ENCODE measurements at regions not wholly inside any gene's neighbourhood (a gene's known extent, or its start where the extent isn't known, plus 50 kb on each side); places are given as distances from the start of the nearest gene placed in this dataset.

GRCh38 chr15:93706495-93707292, 524.7 kb upstream of the MCTP2 start:
- no peak for DNase-seq

DNA sequence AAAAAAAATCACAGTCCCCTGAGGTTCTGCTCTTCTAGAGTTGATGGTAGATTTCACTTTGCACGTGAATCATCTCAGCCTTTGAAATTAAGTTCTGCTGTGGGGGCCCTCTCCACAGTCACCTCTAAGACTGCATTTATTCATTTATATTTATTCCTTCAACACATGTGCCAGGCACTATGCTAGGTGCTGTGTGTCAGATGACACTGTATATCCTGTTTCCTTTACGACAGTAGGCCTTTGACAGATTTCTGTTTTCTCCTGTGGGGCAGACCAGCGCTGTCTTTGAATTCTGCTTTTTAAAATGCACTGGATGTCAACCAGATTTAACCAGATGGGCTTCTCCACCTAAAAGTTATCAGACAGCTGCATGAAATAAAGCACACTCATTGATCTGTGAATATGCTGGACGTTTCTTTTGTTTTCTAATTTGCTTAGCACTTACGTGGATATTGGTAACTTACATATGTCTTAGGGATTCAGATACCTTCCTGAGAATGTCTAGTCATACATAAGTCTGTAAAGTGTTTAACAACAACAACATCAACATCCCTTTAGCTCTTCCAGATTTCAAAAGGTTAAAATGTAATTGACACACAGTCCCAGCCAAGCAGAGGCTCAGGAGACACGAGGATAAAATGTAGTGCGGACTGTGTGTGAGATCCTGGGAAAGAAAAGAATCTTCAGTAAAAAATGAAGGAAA, 525.5 kb upstream of the MCTP2 start:
- DNase-seq: no peak

DNA sequence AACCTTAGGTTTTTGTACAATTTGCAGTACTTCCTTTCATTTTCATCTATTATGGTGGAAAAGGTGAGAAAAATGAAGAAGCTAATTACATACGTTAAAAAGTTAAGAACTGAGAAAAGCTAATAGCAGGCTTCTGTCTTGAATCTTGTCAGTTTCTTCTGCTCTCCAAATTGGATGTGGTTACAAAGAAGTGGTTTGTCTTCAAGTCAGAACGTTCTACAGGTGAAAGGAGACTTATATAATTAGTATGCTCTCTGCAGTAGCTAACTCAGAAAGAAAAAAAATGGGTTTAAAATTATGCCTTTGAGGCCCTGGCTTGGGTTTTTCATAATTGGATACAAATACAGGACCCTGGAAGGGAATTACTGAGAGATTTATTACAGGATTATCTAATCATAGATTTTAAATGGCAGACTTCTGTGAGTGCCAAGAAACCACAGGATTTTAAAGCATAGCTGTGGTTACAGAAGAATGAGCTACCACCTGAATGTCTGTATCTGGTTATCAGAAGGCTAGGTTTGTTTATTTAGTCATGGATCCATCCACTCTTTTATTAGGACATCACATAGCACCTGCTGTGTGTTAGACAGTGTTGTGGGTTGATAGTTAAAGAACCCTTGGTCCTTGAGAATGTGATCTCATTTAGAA, 528.1 kb upstream of the MCTP2 start:
- DNase-seq: no peak

GRCh38 chr15:93700051-93700450, 531.3 kb upstream of the MCTP2 start:
- DNase-seq: no peak

GRCh38 chr15:93694033-93694432, 537.3 kb upstream of the MCTP2 start:
- no peak for DNase-seq

- DNase-seq: no peak
Observed at GRCh38 chr15:93683651-93684050, 547.7 kb upstream of the MCTP2 start.

- no peak for DNase-seq
Observed at GRCh38 chr15:93671387-93671943, 559.9 kb upstream of the MCTP2 start.

DNA sequence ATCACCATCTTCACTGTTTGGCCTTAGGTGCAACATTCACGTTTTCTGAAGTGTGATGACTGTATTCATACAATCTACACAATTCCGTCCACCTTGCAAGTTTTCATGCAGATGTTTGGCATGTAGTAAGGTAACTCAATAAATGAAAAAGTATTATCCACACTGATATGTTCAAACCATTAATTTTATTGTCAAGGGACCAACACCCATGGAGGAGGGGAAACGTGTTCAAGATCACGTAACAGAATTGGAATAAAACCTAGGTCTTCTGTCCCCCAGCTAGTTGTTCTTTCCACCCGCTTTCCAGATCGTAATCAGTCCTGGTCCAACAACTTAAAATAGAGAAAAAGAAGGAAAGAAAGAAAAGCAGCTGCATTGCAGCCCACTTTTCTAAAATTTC, 560.4 kb upstream of the MCTP2 start:
- DNase-seq: no peak

GRCh38 chr15:93664213-93664956, 567.0 kb upstream of the MCTP2 start:
- no peak for DNase-seq

DNA sequence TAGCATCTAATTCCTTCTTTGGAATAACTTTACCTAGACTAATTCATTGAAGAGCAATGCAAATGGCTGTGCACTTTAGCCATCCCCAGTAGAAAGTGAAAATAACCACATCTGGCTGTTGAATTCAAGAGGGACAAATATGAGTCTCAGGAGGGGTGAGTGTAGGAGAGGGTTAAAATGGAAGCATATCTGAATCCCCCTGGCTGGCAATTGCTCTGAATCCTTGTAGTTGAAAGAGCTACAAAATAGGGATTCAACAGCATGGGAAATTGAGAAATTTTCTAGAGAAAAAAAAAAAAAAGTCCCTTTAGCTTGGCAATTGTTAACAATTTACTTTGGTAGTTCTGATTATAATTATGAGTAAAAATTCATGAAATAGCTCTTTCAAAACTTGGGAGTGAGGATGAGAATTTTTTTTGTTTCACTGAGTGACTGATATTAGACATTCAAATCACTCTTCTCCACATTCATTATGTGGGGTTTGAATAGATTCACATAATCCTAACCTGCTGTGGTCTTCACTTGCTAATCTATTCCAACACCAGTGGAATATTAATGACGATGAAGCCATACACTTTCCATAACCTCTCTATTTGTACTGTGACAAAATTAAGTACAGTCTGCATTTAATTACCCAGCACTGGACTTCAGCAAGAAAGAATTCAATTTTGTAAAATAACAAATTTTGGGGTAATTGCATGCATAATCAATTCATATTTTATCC, 569.0 kb upstream of the MCTP2 start:
- DNase-seq: no peak

GRCh38 chr15:93658026-93658816, 569.2 kb upstream of the RGMA start:
- DNase-seq: no peak

DNA sequence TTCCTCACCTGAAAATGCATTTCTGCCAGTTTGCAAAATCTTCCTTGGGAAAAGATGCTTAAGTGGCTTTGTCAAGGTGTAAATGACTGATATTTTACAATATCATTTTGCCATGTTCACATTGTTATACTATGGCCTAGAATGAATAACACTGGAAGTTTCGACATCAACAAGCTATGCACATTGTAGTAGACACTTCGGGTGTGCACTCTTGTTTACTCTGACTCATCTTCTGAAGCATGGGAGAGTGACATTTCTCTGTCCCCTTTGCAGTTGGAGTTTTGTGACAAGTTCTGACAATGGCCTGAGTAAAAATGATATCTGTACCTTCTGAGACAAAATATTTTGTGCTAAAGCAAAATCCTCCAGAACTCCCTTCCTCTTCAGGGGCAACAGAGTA, 567.0 kb upstream of the RGMA start:
- no peak for DNase-seq

DNA sequence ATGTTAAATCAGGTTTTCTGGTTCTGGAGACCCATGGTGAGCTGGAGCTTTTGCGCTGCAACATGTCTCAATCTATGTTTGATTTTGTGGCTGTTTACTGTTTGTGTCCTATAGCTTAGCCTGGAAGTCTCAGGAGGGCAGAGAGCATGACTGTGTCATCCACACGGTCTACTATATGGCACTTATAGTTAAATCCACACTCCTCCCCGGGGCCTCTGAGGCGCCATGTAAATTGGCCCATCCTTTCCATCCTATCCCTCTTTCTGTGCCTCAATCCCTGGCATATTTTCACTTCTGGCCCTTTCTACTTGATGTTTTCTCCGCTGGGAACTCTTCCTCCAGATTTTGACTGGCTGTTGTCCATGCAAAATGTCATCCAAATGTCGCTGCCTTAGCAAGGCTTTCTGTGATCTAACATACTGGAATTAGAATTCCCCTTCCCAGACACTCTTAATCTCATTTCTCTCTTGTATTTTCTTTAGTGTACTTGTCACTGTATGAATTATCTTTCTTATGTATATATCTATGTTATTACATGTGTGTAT, 560.8 kb upstream of the RGMA start:
- no peak for DNase-seq

DNA sequence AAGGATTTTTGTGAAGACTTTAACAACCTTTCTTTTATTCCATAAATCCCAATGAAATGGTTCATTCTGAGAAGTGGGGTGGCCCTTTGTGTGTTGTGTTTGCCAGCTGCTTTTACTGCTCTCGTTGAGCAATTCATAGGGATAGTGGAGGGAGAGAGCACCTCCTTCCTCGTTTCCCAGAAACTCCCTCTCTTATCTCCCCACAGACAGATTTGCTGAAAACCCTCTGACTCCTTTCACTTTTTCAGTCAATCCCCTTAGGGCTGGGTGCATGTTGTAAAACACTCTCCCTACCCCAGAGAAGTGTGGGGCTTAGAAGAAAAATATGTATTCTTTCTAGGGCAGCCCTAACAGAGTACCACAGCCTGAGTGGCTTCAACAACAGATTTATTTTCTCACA, 557.2 kb upstream of the RGMA start:
- no peak for DNase-seq

- DNase-seq: no peak
Observed at GRCh38 chr15:93645594-93645993, 556.6 kb upstream of the RGMA start.

GRCh38 chr15:93644595-93644994, 555.6 kb upstream of the RGMA start:
- no peak for DNase-seq

- no peak for DNase-seq
Observed at GRCh38 chr15:93640411-93640962, 551.5 kb upstream of the RGMA start.

DNA sequence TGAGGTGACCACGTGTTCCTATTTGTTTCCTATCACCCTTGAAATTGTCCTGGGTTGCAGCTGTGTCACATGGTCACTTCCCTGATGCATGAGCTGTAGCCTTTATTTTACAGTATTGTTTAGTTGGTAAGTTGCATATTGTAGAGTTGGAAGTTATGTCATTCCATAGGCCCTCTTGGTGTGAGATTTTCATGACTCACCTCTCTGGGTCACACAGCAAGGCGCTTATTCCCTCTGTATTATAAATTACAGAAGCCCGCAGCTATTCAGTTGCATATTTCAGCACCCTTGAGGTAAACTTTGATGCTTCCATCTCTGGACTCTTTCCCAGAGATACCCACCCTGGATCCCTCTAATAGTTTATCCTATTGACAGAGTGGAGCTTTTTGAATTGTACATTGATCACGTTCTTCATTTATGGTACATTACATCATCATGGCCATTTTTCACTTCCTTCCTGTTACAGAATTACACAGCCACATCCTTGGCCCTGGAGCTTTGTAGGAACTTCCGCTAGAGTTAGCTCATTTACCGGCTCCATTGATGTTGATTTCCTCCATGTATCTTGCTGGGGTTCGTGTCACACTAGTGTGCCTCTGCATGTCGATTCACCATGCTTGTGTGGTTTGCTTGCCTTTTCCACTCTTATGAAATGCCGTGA, 543.1 kb upstream of the RGMA start:
- DNase-seq: no peak

DNA sequence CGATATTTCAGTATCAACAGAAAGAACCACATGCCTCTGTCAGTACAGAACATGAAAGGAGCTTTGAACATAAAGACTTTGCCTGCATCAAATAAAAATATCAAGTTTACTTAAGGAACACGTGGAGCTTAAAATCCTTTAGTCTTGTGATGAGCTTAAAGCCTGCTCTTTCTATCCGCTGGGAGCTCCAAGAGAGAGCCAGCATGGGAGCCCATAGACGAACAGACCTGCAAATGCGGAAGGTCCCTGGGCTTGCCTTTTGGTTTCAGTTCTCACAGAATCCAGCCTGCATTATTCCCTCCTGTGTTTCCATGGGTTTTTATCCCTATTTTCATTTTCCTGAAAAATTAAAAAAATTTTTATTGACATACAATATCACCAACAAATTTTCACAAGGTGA, 530.6 kb upstream of the RGMA start:
- DNase-seq: no peak

DNA sequence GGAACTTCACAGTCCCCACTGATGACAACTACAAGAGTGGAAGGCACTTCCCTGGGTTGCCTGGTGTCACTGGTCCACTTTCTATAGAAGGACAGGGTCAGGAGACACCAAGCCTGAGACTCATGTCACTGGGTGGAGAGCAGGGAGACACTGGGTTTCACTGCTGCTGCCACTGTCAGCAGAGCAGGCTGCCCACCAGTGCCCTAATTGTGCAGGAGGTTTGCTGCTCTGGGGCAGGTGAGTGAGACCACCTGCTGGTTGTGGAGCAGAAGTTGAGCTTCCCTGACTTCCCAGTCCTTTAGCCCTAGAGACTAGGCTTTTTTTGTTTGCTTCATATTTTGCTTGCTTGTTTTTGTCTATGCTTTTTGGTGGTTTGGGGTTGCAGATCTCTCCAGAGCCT, 528.4 kb upstream of the RGMA start:
- no peak for DNase-seq
